K562 (cell line): ENCODE measurements at regions not wholly inside any gene's neighbourhood (a gene's known extent, or its start where the extent isn't known, plus 50 kb on each side); places are given as distances from the start of the nearest gene placed in this dataset.

ENCODE experiments used
- ATAC-seq: fragments of 200-7000 bp; cut with Tn5 transposase; 3 replicates; pipeline ENCODE4 v1.9.1; 2020; ENCODE audit warnings: moderate library complexity
- BruUV-seq: library from RNA; stranded (reverse); fragments of 400-500 nt; replicated peaks from 2 replicates; lab custom pipeline; 2021; lab: Mats Ljungman, UMichigan
- CTCF ChIA-PET: fragments of 300-600 bp; formaldehyde crosslinking; extraction: SDS; loops from one replicate; lab custom pipeline; 2021; ENCODE audit warnings: low intra/inter-chr PET ratio; lab: Yijun Ruan, JAX
- POLR2A ChIA-PET: fragments of 300-600, 350-650 bp; sonication (Branson Sonifier 250); formaldehyde crosslinking; extraction: SDS; loops from one replicate; lab custom pipeline; 2021; ENCODE audit warnings: antibody characterized with exemption, inconsistent platforms; lab: Yijun Ruan, JAX
- DNase-seq, 4 experiments: peaks; one replicate each; pipeline versions ENCODE4 v3.0.0 to v3.0.0-alpha.2; 2011 to 2018; ENCODE audit warnings: low spot score in 3 of 4, mixed read lengths in 3 of 4; ENCODE audit errors: extremely low read depth in 1 of 4
- FAIRE-seq: peaks from 2 replicates; lab custom pipeline; 2011; peaks lifted over from hg19 to GRCh38; lab: Jason Lieb, UNC
- H2AFZ ChIP-seq: 2 replicates; pipeline ENCODE4 v1.6.0; 2011; ENCODE audit warnings: low read depth, low read length, control low read depth, inconsistent platforms
- H3K27ac ChIP-seq: fragments of 200-600 bp; 3 replicates; pipeline ENCODE4 v1.8.0; 2011; ENCODE audit warnings: low read depth, mild to moderate bottlenecking, control low read depth, inconsistent platforms, low read length, moderate library complexity, mixed read lengths; ENCODE audit errors: extremely low read depth
- H3K27me3 ChIP-seq, 2 experiments: fragments of 300-600 bp in 1 of 2; 2 replicates in 1 of 2; 3 replicates in 1 of 2; pipeline versions ENCODE4 v1.6.0 to v1.8.0; 2011; ENCODE audit warnings: inconsistent platforms in 2 of 2, low read length in 2 of 2, mild to moderate bottlenecking in 1 of 2, mixed read lengths in 1 of 2, moderate library complexity in 1 of 2; ENCODE audit not compliant: control insufficient read depth in 2 of 2, insufficient read depth in 2 of 2
- H3K36me3 ChIP-seq: fragments of 300-600 bp; 3 replicates; pipeline ENCODE4 v1.8.0; 2011; ENCODE audit warnings: mild to moderate bottlenecking, low read length, inconsistent platforms; ENCODE audit not compliant: control insufficient read depth, insufficient read depth
- H3K4me1 ChIP-seq, 2 experiments: fragments of 200-600 bp in 1 of 2; replicated peaks in 1 of 2; 2 replicates in 1 of 2; 3 replicates in 1 of 2; pipeline versions ENCODE4 v1.5.1 to v1.8.0; 2011; ENCODE audit warnings: inconsistent platforms in 2 of 2, low read length in 2 of 2, mild to moderate bottlenecking in 1 of 2, mixed read lengths in 1 of 2, moderate library complexity in 1 of 2; ENCODE audit not compliant: control insufficient read depth in 2 of 2, insufficient read depth in 2 of 2
- H3K4me2 ChIP-seq: 2 replicates; pipeline ENCODE4 v1.6.1; 2011; ENCODE audit warnings: low read length, control low read depth, inconsistent platforms, mixed read lengths; ENCODE audit not compliant: insufficient read depth
- H3K4me3 ChIP-seq: fragments of 200-600 bp; sonication (generic), shearing (Covaris generic); 2 replicates; pipeline ENCODE4 v1.5.1; 2016; ENCODE audit warnings: control low read depth, inconsistent platforms
- H3K79me2 ChIP-seq: fragments of 200-600 bp; 3 replicates; pipeline ENCODE4 v1.8.0; 2011; ENCODE audit warnings: low read length, inconsistent platforms; ENCODE audit not compliant: control insufficient read depth, insufficient read depth
- H3K9ac ChIP-seq, 2 experiments: 2 replicates each; pipeline versions ENCODE4 v1.6.0 to v1.6.1; 2011; ENCODE audit warnings: low read depth in 2 of 2, low read length in 2 of 2, control low read depth in 1 of 2, inconsistent platforms in 1 of 2, mild to moderate bottlenecking in 1 of 2, mixed read lengths in 1 of 2; ENCODE audit not compliant: insufficient read depth in 1 of 2
- H3K9me1 ChIP-seq: one replicate; pipeline ENCODE4 v1.6.0; 2011; ENCODE audit warnings: inconsistent platforms, mild to moderate bottlenecking, low read length, moderate library complexity; ENCODE audit not compliant: control insufficient read depth, insufficient read depth
- H3K9me3 ChIP-seq: replicated peaks from 2 replicates; pipeline ENCODE4 v1.5.1; 2011; ENCODE audit warnings: low read depth, low read length, inconsistent platforms; ENCODE audit not compliant: control insufficient read depth, insufficient read depth
- H4K20me1 ChIP-seq: replicated peaks from 2 replicates; pipeline ENCODE4 v1.6.1; 2011; ENCODE audit warnings: low read length, inconsistent platforms, mixed read lengths; ENCODE audit not compliant: control insufficient read depth, insufficient read depth
- BRD4 ChIP-seq: fragments of 200-600 bp; sonication (generic); IDR thresholded peaks from 2 replicates; pipeline ENCODE4 v1.6.1; 2017; ENCODE audit warnings: inconsistent platforms
- ELK3 ChIP-seq: fragments of 450-650 bp; formaldehyde crosslinking; IDR thresholded peaks from 2 replicates; pipeline ENCODE4 v1.4.0; 2020; ENCODE audit warnings: mild to moderate bottlenecking
- POLR2AphosphoS2 ChIP-seq: IDR thresholded peaks from 2 replicates; pipeline ENCODE4 v1.6.1; 2012; ENCODE audit warnings: low read length, improper control_type of control experiment
- ZBTB5 ChIP-seq: fragments of 450-650 bp; IDR thresholded peaks from 2 replicates; pipeline ENCODE4 v1.6.1; 2017; ENCODE audit warnings: antibody characterized with exemption
- ZNF592 ChIP-seq: fragments of 450-650 bp; IDR thresholded peaks from 2 replicates; pipeline ENCODE4 v1.6.1; 2017; ENCODE audit warnings: antibody characterized with exemption, mild to moderate bottlenecking
- in situ Hi-C: fragments of 300-500 bp; cut with MboI; formaldehyde crosslinking; loops from 4 replicates; pipeline ENCODE4 v1.15.0; 2018; ENCODE audit warnings: inconsistent platforms, mixed read lengths
- intact Hi-C: fragments of 100-400 bp; cut with micrococcal nuclease; formaldehyde crosslinking; loops from 2 replicates; pipeline ENCODE4 v1.14.2; 2022

- BruUV-seq = no TSS peak
- Histone ChIP-seq H3K27ac (no peak overlapping the region), H4K20me1 (no peaks in the 10 kb centered on the region), H3K4me1 (no peaks in the 10 kb centered on the region), H3K36me3 (no peaks in the 10 kb centered on the region), H3K4me2 (no peak overlapping the region), H3K9me1 (no peaks in the 10 kb centered on the region), H3K4me3 (no peak overlapping the region), H3K79me2 (no peaks in the 10 kb centered on the region), H3K9ac (no peak overlapping the region), H3K27me3 (no peaks in the 10 kb centered on the region), H2AFZ (no peak overlapping the region), H3K9me3 (no peaks in the 10 kb centered on the region; the same call in 1 of the 2 replicates)
- ChIA-PET CTCF (no interaction called here), POLR2A (no interaction called here)
- FAIRE-seq (no peak), ATAC-seq (no peak), DNase-seq (no peak)
- intact Hi-C loops = no loop called here
- in situ Hi-C loops = no loop called here
- TF ChIP-seq ELK3 (no peak), ZNF592 (no peak), ZBTB5 (no peak), POLR2AphosphoS2 (no peak), BRD4 (no peak)
Measured at GRCh38 chr18:28510210-28510609, 333.3 kb upstream of the CDH2 start.
